T-helper 1 cell treated with Interleukin-12 subunit alpha and Interleukin-12 subunit beta and Interleukin-4 antibody, amounts not matched to agents 30 μg/mL and 1 μg/mL, for 36 hours (primary cell): ENCODE measurements at regions not wholly inside any gene's neighbourhood (a gene's known extent, or its start where the extent isn't known, plus 50 kb on each side); places are given as distances from the start of the nearest gene placed in this dataset.

Experiments used
- H3K27ac Mint-ChIP-seq: one replicate; pipeline ENCODE4 v1.8.0; 2021; ENCODE audit warnings: mild to moderate bottlenecking, mixed read lengths
- H3K27me3 Mint-ChIP-seq: one replicate; pipeline ENCODE4 v1.8.0; 2021; ENCODE audit warnings: low read depth, mixed read lengths
- H3K36me3 Mint-ChIP-seq: one replicate; pipeline ENCODE4 v1.8.0; 2021; ENCODE audit warnings: low read depth, mixed read lengths
- H3K4me1 Mint-ChIP-seq: one replicate; pipeline ENCODE4 v1.8.0; 2021; ENCODE audit warnings: low read depth, mixed read lengths
- H3K4me3 Mint-ChIP-seq: one replicate; pipeline ENCODE4 v1.8.0; 2021; ENCODE audit warnings: mild to moderate bottlenecking, moderate library complexity, mixed read lengths
- H3K9me3 Mint-ChIP-seq: one replicate; pipeline ENCODE4 v1.8.0; 2021; ENCODE audit warnings: mixed read lengths

- H3K27ac Mint-ChIP-seq: no peak overlapping the region
- no peaks in the 10 kb centered on the region for H3K4me1 Mint-ChIP-seq
- H3K36me3 Mint-ChIP-seq: no peaks in the 10 kb centered on the region
- H3K4me3 Mint-ChIP-seq: no peak overlapping the region
- H3K9me3 Mint-ChIP-seq: peaks cover 2% of the 10 kb centered on the region
- H3K27me3 Mint-ChIP-seq: no peaks in the 10 kb centered on the region
Observed at GRCh38 chr10:83663918-83664317, 475.4 kb upstream of the GHITM start.

GRCh38 chr10:83666762-83667161, 472.5 kb upstream of the GHITM start:
- no peak overlapping the region for H3K27ac Mint-ChIP-seq
- H3K27me3 Mint-ChIP-seq: no peaks in the 10 kb centered on the region
- no peak overlapping the region for H3K4me3 Mint-ChIP-seq
- no peaks in the 10 kb centered on the region for H3K4me1 Mint-ChIP-seq
- no peaks in the 10 kb centered on the region for H3K36me3 Mint-ChIP-seq
- H3K9me3 Mint-ChIP-seq: peaks cover 2% of the 10 kb centered on the region

- no peaks in the 10 kb centered on the region for H3K36me3 Mint-ChIP-seq
- no peak overlapping the region for H3K27ac Mint-ChIP-seq
- peaks cover 2% of the 10 kb centered on the region for H3K9me3 Mint-ChIP-seq
- no peaks in the 10 kb centered on the region for H3K4me1 Mint-ChIP-seq
- H3K27me3 Mint-ChIP-seq: no peaks in the 10 kb centered on the region
- no peak overlapping the region for H3K4me3 Mint-ChIP-seq
Observed at GRCh38 chr10:83667594-83667993, 471.7 kb upstream of the GHITM start.

- Mint-ChIP-seq H3K4me1 (peaks cover under 1% of the 10 kb centered on the region), H3K27me3 (no peaks in the 10 kb centered on the region), H3K9me3 (no peaks in the 10 kb centered on the region), H3K27ac (no peak overlapping the region), H3K36me3 (no peaks in the 10 kb centered on the region), H3K4me3 (no peak overlapping the region)
Observed at GRCh38 chr10:83673316-83673715, 466.0 kb upstream of the GHITM start.

- H3K27ac Mint-ChIP-seq: no peak overlapping the region
- H3K36me3 Mint-ChIP-seq: no peaks in the 10 kb centered on the region
- no peaks in the 10 kb centered on the region for H3K27me3 Mint-ChIP-seq
- no peaks in the 10 kb centered on the region for H3K9me3 Mint-ChIP-seq
- H3K4me3 Mint-ChIP-seq: no peak overlapping the region
- H3K4me1 Mint-ChIP-seq: peaks cover 20% of the 10 kb centered on the region
Observed at GRCh38 chr10:83677795-83678194, 461.5 kb upstream of the GHITM start.

- no peaks in the 10 kb centered on the region for H3K36me3 Mint-ChIP-seq
- no peaks in the 10 kb centered on the region for H3K9me3 Mint-ChIP-seq
- no peak overlapping the region for H3K27ac Mint-ChIP-seq
- H3K4me1 Mint-ChIP-seq: peaks cover 20% of the 10 kb centered on the region
- no peak overlapping the region for H3K4me3 Mint-ChIP-seq
- H3K27me3 Mint-ChIP-seq: no peaks in the 10 kb centered on the region
Observed at GRCh38 chr10:83678850-83679249, 460.5 kb upstream of the GHITM start.

GRCh38 chr10:83680470-83680891, 458.8 kb upstream of the GHITM start:
- Mint-ChIP-seq H3K27ac (no peak overlapping the region), H3K4me3 (no peak overlapping the region)

GRCh38 chr10:83682414-83682813, 456.9 kb upstream of the GHITM start:
- no peaks in the 10 kb centered on the region for H3K27me3 Mint-ChIP-seq
- no peaks in the 10 kb centered on the region for H3K9me3 Mint-ChIP-seq
- peaks cover 20% of the 10 kb centered on the region for H3K4me1 Mint-ChIP-seq
- H3K27ac Mint-ChIP-seq: no peak overlapping the region
- no peaks in the 10 kb centered on the region for H3K36me3 Mint-ChIP-seq
- H3K4me3 Mint-ChIP-seq: no peak overlapping the region

More at GRCh38 chr10:83680470-83680891, 458.8 kb upstream of the GHITM start:
- Mint-ChIP-seq H3K9me3 (no peaks in the 10 kb centered on the region), H3K27me3 (no peaks in the 10 kb centered on the region), H3K36me3 (no peaks in the 10 kb centered on the region), H3K4me1 (peaks cover 20% of the 10 kb centered on the region)

- H3K27ac Mint-ChIP-seq: no peak overlapping the region
- peaks cover 9% of the 10 kb centered on the region for H3K4me1 Mint-ChIP-seq
- no peaks in the 10 kb centered on the region for H3K27me3 Mint-ChIP-seq
- H3K36me3 Mint-ChIP-seq: no peaks in the 10 kb centered on the region
- no peaks in the 10 kb centered on the region for H3K9me3 Mint-ChIP-seq
- no peak overlapping the region for H3K4me3 Mint-ChIP-seq
Observed at GRCh38 chr10:83685458-83685857, 453.9 kb upstream of the GHITM start.

GRCh38 chr10:83691791-83692596, 447.3 kb upstream of the GHITM start:
- H3K27ac Mint-ChIP-seq: no peak overlapping the region
- no peaks in the 10 kb centered on the region for H3K9me3 Mint-ChIP-seq
- no peaks in the 10 kb centered on the region for H3K27me3 Mint-ChIP-seq
- no peak overlapping the region for H3K4me3 Mint-ChIP-seq
- H3K36me3 Mint-ChIP-seq: no peaks in the 10 kb centered on the region
- H3K4me1 Mint-ChIP-seq: no peaks in the 10 kb centered on the region

- Mint-ChIP-seq H3K9me3 (no peaks in the 10 kb centered on the region), H3K4me3 (no peak overlapping the region), H3K27me3 (no peaks in the 10 kb centered on the region), H3K36me3 (no peaks in the 10 kb centered on the region), H3K27ac (no peak overlapping the region), H3K4me1 (no peaks in the 10 kb centered on the region)
Observed at GRCh38 chr10:83698899-83699298, 440.4 kb upstream of the GHITM start.

GRCh38 chr10:83701799-83702198, 437.5 kb upstream of the GHITM start:
- H3K4me1 Mint-ChIP-seq: no peaks in the 10 kb centered on the region
- H3K9me3 Mint-ChIP-seq: no peaks in the 10 kb centered on the region
- H3K36me3 Mint-ChIP-seq: no peaks in the 10 kb centered on the region
- no peak overlapping the region for H3K27ac Mint-ChIP-seq
- H3K4me3 Mint-ChIP-seq: no peak overlapping the region
- H3K27me3 Mint-ChIP-seq: no peaks in the 10 kb centered on the region

GRCh38 chr10:83702731-83703130, 436.6 kb upstream of the GHITM start:
- Mint-ChIP-seq H3K27me3 (no peaks in the 10 kb centered on the region), H3K9me3 (no peaks in the 10 kb centered on the region), H3K4me3 (no peak overlapping the region), H3K27ac (no peak overlapping the region), H3K36me3 (no peaks in the 10 kb centered on the region), H3K4me1 (no peaks in the 10 kb centered on the region)

GRCh38 chr10:83706120-83706519, 433.2 kb upstream of the GHITM start:
- Mint-ChIP-seq H3K9me3 (no peaks in the 10 kb centered on the region), H3K36me3 (no peaks in the 10 kb centered on the region), H3K4me3 (no peak overlapping the region)

GRCh38 chr10:83706952-83707582, 432.2 kb upstream of the GHITM start:
- Mint-ChIP-seq H3K4me3 (no peak overlapping the region), H3K27me3 (no peaks in the 10 kb centered on the region), H3K9me3 (peaks cover 2% of the 10 kb centered on the region), H3K36me3 (no peaks in the 10 kb centered on the region), H3K4me1 (no peaks in the 10 kb centered on the region), H3K27ac (no peak overlapping the region)

More at GRCh38 chr10:83706120-83706519, 433.2 kb upstream of the GHITM start:
- Mint-ChIP-seq H3K27ac (no peak overlapping the region), H3K4me1 (no peaks in the 10 kb centered on the region), H3K27me3 (no peaks in the 10 kb centered on the region)
